22Rv1 (cell line): ENCODE measurements at regions not wholly inside any gene's neighbourhood (a gene's known extent, or its start where the extent isn't known, plus 50 kb on each side); places are given as distances from the start of the nearest gene placed in this dataset.

Source experiments
- ZFX ChIP-seq: fragments of 450-650 bp; IDR thresholded peaks from 2 replicates; pipeline ENCODE4 v1.6.1; 2017; ENCODE audit warnings: antibody characterized with exemption, borderline replicate concordance
- TF ChIP-seq, protein P1 (sequence below): fragments of 450-650 bp; IDR thresholded peaks from 2 replicates; pipeline ENCODE4 v1.5.1; 2017; ENCODE audit warnings: mild to moderate bottlenecking

DNA sequence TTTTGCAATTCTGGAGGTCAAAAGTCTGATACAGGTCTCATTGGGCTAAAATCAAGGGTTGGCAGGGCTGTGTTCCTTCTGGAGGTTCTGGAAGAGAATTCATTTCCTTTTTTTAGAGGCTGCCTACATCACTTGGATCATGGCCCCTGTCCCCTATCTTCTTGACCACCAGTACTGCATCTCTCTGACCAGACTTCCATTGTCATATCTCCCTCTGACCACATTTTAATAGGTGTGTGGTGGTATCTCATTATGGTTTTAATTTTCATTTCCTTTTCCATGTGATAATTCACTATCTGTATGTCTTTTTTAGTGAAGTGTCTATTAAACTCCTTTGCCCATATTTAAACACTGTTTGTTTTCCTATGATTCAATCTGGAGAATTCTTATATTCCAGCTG is 215.2 kb upstream of the OTX2 start:
- TF ChIP-seq, protein P1, sequence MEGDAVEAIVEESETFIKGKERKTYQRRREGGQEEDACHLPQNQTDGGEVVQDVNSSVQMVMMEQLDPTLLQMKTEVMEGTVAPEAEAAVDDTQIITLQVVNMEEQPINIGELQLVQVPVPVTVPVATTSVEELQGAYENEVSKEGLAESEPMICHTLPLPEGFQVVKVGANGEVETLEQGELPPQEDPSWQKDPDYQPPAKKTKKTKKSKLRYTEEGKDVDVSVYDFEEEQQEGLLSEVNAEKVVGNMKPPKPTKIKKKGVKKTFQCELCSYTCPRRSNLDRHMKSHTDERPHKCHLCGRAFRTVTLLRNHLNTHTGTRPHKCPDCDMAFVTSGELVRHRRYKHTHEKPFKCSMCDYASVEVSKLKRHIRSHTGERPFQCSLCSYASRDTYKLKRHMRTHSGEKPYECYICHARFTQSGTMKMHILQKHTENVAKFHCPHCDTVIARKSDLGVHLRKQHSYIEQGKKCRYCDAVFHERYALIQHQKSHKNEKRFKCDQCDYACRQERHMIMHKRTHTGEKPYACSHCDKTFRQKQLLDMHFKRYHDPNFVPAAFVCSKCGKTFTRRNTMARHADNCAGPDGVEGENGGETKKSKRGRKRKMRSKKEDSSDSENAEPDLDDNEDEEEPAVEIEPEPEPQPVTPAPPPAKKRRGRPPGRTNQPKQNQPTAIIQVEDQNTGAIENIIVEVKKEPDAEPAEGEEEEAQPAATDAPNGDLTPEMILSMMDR: no peak
- no peak for TF ChIP-seq ZFX
